ENCODE measurements at regions not wholly inside any gene's neighbourhood (a gene's known extent, or its start where the extent isn't known, plus 50 kb on each side); places are given as distances from the start of the nearest gene placed in this dataset.

DNA sequence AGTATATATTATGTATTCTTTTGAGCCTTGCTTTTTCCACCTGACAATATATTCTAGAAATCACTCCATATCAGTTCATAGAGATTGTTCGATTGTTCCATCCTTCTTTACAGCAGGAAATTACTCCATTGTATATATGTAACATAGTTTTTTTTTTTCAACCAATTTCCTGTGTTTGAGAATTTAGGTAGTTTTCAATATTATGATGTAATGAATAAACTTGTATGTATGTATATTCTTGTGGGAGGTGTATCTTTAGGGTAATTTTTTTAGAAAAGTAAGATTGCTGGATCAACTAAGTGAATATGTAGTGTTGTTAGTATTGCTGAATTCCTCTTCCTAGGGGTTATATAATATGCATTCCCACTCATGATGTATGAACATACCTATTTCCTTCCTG lies 165.9 kb upstream of the PITX1 start:
- no peak overlapping the region for H3K4me3 ChIP-seq (ENCODE audit: low read depth, low read length)
- CTCF ChIA-PET, result no interaction called here
- POLR2A ChIA-PET, result no interaction called here
- no peaks in the 10 kb centered on the region for H3K27me3 ChIP-seq (ENCODE audit: control insufficient read depth, insufficient read depth, low read length)
- TF ChIP-seq, protein P1, sequence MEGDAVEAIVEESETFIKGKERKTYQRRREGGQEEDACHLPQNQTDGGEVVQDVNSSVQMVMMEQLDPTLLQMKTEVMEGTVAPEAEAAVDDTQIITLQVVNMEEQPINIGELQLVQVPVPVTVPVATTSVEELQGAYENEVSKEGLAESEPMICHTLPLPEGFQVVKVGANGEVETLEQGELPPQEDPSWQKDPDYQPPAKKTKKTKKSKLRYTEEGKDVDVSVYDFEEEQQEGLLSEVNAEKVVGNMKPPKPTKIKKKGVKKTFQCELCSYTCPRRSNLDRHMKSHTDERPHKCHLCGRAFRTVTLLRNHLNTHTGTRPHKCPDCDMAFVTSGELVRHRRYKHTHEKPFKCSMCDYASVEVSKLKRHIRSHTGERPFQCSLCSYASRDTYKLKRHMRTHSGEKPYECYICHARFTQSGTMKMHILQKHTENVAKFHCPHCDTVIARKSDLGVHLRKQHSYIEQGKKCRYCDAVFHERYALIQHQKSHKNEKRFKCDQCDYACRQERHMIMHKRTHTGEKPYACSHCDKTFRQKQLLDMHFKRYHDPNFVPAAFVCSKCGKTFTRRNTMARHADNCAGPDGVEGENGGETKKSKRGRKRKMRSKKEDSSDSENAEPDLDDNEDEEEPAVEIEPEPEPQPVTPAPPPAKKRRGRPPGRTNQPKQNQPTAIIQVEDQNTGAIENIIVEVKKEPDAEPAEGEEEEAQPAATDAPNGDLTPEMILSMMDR (IDR thresholded peaks at IDR 0.05; ENCODE audit: low read depth, low read length), result no peak
- H3K9me3 ChIP-seq (ENCODE audit: control insufficient read depth, insufficient read depth, low read length), result no peaks in the 10 kb centered on the region
- H3K27ac ChIP-seq (ENCODE audit: low read depth, low read length), result no peak overlapping the region
- no peak for DNase-seq (ENCODE audit: low read depth, low spot score)

DNA sequence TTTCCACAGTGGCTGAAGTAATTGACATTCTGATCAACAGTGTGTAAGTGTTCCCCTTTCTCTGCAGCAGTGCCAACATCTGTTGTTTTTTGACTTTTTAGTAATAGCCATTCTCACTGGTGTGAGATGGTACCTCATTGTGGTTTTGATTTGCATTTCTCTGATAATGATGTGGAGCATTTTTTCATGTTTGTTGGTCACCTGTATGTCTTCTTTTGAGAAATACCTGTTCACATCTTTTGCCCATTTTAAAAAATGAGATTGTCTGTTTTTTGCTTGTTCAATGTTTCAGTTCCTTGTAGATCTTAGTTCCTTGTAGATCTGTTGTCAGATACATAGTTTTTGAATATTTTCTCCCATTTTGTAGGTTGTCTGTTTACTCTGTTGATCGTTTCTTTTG lies 162.5 kb upstream of the PITX1 start:
- Histone ChIP-seq H3K4me3 (ENCODE audit: low read depth, low read length) (no peak overlapping the region), H3K27me3 (ENCODE audit: control insufficient read depth, insufficient read depth, low read length) (no peaks in the 10 kb centered on the region), H3K27ac (ENCODE audit: low read depth, low read length) (no peak overlapping the region), H3K9me3 (ENCODE audit: control insufficient read depth, insufficient read depth, low read length) (no peaks in the 10 kb centered on the region)
- ChIA-PET POLR2A (no interaction called here), CTCF (interaction anchor here (1.0 kb wide), 1 partner anchor 9 kb away, joined by 3 read pairs; no protein-coding TSS in a partner anchor)
- TF ChIP-seq, protein P1 (IDR thresholded peaks at IDR 0.05; ENCODE audit: low read depth, low read length), result no peak
- DNase-seq (ENCODE audit: low read depth, low spot score), result no peak

DNA sequence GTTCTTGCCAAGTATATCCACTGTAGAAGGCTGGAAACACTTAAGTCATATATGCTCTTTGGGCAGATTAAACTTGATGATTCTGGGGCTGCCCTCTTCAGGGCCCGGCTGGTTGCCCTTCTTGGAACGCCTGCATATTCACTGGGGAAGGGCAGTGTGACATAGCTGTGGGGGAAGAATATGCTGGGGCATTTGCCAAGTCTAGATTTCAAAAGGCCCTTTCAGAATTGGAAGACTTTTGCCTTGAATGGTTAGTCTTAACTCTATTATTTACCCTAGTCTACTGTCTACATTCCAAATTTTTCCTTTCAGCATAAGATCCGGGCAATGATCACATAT lies 161.2 kb upstream of the PITX1 start:
- Histone ChIP-seq H3K4me3 (ENCODE audit: low read depth, low read length) (no peak overlapping the region), H3K27ac (ENCODE audit: low read depth, low read length) (no peak overlapping the region), H3K27me3 (ENCODE audit: control insufficient read depth, insufficient read depth, low read length) (no peaks in the 10 kb centered on the region), H3K9me3 (ENCODE audit: control insufficient read depth, insufficient read depth, low read length) (peaks cover 2% of the 10 kb centered on the region; the same call in 1 of the 2 replicates)
- ChIA-PET CTCF (interaction anchor here (2.0 to 2.3 kb wide), 2 partner anchors 8 to 137 kb away, joined by 8 read pairs; no protein-coding TSS in a partner anchor), POLR2A (interaction anchor here (1.1 to 1.4 kb wide), 2 partner anchors 11 to 56 kb away, joined by 3 read pairs; no protein-coding TSS in a partner anchor)
- TF ChIP-seq, protein P1 (IDR thresholded peaks at IDR 0.05; ENCODE audit: low read depth, low read length), result no peak
- DNase-seq (ENCODE audit: low read depth, low spot score), result no peak

DNA sequence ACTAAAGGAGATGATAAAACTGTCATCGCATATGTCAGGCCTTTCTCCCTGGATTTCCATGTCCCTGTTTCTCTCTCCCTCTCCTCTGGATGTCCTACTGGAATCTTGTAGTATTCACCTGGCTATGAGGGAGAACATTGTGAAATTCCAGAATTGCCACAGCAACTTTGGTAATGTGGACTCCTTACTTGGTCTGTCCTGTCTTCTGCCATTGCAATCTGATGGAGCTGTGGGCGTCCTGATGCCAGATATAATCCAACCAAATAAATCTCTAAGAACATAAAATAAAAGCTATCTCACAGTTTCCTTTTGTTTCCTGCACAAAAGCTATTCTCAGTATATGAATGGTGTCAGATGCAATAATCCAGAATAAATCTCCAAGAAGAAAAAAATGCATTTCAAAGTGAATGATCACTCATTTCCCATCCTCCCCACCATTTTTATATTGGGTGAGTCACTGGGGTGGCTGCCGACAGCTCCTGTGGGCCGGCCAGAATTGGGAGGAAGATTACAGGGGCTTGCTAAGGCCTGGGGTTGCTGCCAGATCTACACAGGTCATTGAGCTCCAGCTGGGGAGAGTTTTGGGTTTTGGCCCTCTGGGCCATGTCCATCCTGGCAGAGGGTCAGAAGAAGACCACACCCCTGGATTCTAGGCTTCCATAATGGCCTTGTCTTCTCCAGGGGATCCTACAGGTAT lies 160.7 kb upstream of the PITX1 start:
- no peak overlapping the region for H3K27ac ChIP-seq (ENCODE audit: low read depth, low read length)
- CTCF ChIA-PET, result interaction anchor here (1.0 to 2.3 kb wide), 3 partner anchors 8 to 137 kb away, joined by 4 to 8 read pairs (median 8); no protein-coding TSS in a partner anchor
- H3K9me3 ChIP-seq (ENCODE audit: control insufficient read depth, insufficient read depth, low read length), result peaks cover 2% of the 10 kb centered on the region; the same call in 1 of the 2 replicates
- H3K27me3 ChIP-seq (ENCODE audit: control insufficient read depth, insufficient read depth, low read length), result no peaks in the 10 kb centered on the region
- no peak overlapping the region for H3K4me3 ChIP-seq (ENCODE audit: low read depth, low read length)
- no peak for DNase-seq (ENCODE audit: low read depth, low spot score)
- TF ChIP-seq, protein P1 (IDR thresholded peaks at IDR 0.05; ENCODE audit: low read depth, low read length), result no peak
- POLR2A ChIA-PET, result interaction anchor here (0.6 to 1.8 kb wide), 6 partner anchors 9 to 70 kb away, joined by 3 to 9 read pairs (median 3); no protein-coding TSS in a partner anchor

DNA sequence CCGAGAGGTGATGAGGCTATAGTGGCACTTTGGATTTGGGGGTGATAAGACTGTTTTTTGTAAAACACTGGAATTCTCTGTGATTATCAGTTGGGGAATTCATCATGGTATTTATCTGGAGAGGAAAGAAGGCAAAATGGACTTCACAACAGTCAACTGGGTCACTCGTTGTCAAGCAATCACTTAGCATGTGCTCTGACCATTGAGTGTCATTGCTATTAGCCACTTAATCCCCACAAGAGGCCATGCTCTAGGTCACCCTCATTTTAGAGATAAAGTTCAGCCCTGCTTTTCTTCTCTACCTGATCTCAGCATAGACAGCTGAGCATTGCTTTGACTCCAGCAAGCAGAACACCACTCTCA lies 160.1 kb upstream of the PITX1 start:
- ChIA-PET CTCF (interaction anchor here (1.0 to 2.3 kb wide), 3 partner anchors 9 to 138 kb away, joined by 4 to 8 read pairs (median 8); no protein-coding TSS in a partner anchor), POLR2A (interaction anchor here (1.1 to 1.8 kb wide), 3 partner anchors 10 to 71 kb away, joined by 3 to 9 read pairs (median 6); no protein-coding TSS in a partner anchor)
- Histone ChIP-seq H3K9me3 (ENCODE audit: control insufficient read depth, insufficient read depth, low read length) (peaks cover 2% of the 10 kb centered on the region; the same call in 1 of the 2 replicates), H3K27ac (ENCODE audit: low read depth, low read length) (peak overlapping the region; percentile 68), H3K4me3 (ENCODE audit: low read depth, low read length) (no peak overlapping the region), H3K27me3 (ENCODE audit: control insufficient read depth, insufficient read depth, low read length) (no peaks in the 10 kb centered on the region)
- TF ChIP-seq, protein P1 (IDR thresholded peaks at IDR 0.05; ENCODE audit: low read depth, low read length), result no peak
- DNase-seq (ENCODE audit: low read depth, low spot score), result no peak
